ENCODE measurements at regions not wholly inside any gene's neighbourhood (a gene's known extent, or its start where the extent isn't known, plus 50 kb on each side); places are given as distances from the start of the nearest gene placed in this dataset.
"Not testable (repeated sequence)": the region's sequence is repeated elsewhere in the genome, so short reads cannot be mapped to it uniquely, and the experiment has no call there.

- TF ChIP-seq ZFX (IDR thresholded peaks at IDR 0.05) (no peak), CTCF (conservative IDR thresholded peaks at IDR 0.05) (no peak)
- H3K27ac ChIP-seq: no peak overlapping the region
Observed at GRCh38 chr5:51622161-51622790, 239.0 kb downstream of the ISL1 start.

- no peak overlapping the region for H3K27ac ChIP-seq
- no peak for TF ChIP-seq ZFX (IDR thresholded peaks at IDR 0.05)
Observed at GRCh38 chr5:51625224-51625968, 242.1 kb downstream of the ISL1 start.

GRCh38 chr5:51632027-51632426, 248.8 kb downstream of the ISL1 start:
- no peak for TF ChIP-seq ZFX (IDR thresholded peaks at IDR 0.05)
- TF ChIP-seq CTCF (conservative IDR thresholded peaks at IDR 0.05): no peak
- no peak overlapping the region for H3K27ac ChIP-seq

GRCh38 chr5:51632793-51633192, 249.5 kb downstream of the ISL1 start:
- H3K27ac ChIP-seq: no peak overlapping the region
- TF ChIP-seq CTCF (conservative IDR thresholded peaks at IDR 0.05) (no peak), ZFX (IDR thresholded peaks at IDR 0.05) (no peak)

- not testable (repeated sequence) for H3K27ac ChIP-seq
Observed at GRCh38 chr5:51636973-51637372, 253.7 kb downstream of the ISL1 start.

GRCh38 chr5:51644976-51645375, 261.7 kb downstream of the ISL1 start:
- TF ChIP-seq CTCF (conservative IDR thresholded peaks at IDR 0.05) (no peak), ZFX (IDR thresholded peaks at IDR 0.05) (no peak)
- no peak overlapping the region for H3K27ac ChIP-seq

- TF ChIP-seq CTCF (conservative IDR thresholded peaks at IDR 0.05) (no peak), ZFX (IDR thresholded peaks at IDR 0.05) (no peak)
- no peak overlapping the region for H3K27ac ChIP-seq
Observed at GRCh38 chr5:51646482-51646881, 263.2 kb downstream of the ISL1 start.

- TF ChIP-seq ZFX (IDR thresholded peaks at IDR 0.05) (no peak), CTCF (conservative IDR thresholded peaks at IDR 0.05) (no peak)
- H3K27ac ChIP-seq: no peak overlapping the region
Observed at GRCh38 chr5:51650824-51651223, 267.6 kb downstream of the ISL1 start.

Data from C4-2B (cell line).